ENCODE measurements at regions not wholly inside any gene's neighbourhood (a gene's known extent, or its start where the extent isn't known, plus 50 kb on each side); places are given as distances from the start of the nearest gene placed in this dataset.

DNA sequence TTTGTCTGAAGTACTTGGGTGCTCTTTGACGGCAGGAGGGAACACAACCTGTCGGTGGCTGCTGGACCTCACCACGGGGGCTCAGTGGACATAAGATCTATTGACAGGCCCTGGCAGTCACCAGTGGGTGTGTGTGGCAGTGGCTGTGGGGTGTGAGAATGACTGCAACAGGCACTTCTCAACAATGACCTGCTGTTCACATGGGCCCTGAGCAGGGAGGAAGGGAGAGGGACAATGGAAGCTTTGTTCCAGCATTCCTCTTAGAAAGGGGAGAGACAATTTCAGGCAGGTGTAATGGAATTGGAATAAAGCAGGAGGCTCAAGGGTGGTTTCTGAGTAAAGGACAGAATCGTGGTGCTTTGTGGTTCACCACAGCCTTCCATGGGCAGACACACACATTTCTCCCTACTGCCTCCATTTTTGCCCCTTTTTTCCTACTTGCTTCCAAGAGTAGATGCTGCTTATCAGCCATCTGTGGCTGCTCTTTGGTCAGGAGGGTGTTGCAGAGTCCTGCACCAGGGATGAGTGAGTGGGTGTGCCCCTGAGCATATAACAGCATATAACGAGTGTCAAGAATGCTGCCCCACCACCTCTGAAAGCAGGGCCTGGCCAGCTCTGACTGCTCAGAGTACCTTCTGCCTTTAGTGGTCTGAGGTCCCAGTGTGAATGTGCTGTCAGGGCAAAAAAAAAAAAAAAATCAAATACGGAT, 267.7 kb downstream of the RASSF9 start:
- Histone ChIP-seq H3K4me3 (ENCODE audit: low read depth, low read length, poor library complexity, severe bottlenecking) (no peak overlapping the region), H3K36me3 (ENCODE audit: insufficient read depth, low read length, poor library complexity, severe bottlenecking) (no peaks in the 10 kb centered on the region), H3K27me3 (replicated peaks; ENCODE audit: insufficient read depth, low read depth, low read length, poor library complexity) (no peaks in the 10 kb centered on the region), H3K4me1 (ENCODE audit: insufficient read depth, low read length, poor library complexity, severe bottlenecking) (no peaks in the 10 kb centered on the region), H3K9me3 (ENCODE audit: low read depth, low read length, poor library complexity, severe bottlenecking) (no peaks in the 10 kb centered on the region), H3K27ac (ENCODE audit: low read depth, low read length, poor library complexity, severe bottlenecking) (no peak overlapping the region)
- ChIA-PET CTCF (no interaction called here), POLR2A (ENCODE audit: low non-redundant PET) (no interaction called here)
- DNase-seq (ENCODE audit: low spot score) = no peak
- TF ChIP-seq, protein P1, sequence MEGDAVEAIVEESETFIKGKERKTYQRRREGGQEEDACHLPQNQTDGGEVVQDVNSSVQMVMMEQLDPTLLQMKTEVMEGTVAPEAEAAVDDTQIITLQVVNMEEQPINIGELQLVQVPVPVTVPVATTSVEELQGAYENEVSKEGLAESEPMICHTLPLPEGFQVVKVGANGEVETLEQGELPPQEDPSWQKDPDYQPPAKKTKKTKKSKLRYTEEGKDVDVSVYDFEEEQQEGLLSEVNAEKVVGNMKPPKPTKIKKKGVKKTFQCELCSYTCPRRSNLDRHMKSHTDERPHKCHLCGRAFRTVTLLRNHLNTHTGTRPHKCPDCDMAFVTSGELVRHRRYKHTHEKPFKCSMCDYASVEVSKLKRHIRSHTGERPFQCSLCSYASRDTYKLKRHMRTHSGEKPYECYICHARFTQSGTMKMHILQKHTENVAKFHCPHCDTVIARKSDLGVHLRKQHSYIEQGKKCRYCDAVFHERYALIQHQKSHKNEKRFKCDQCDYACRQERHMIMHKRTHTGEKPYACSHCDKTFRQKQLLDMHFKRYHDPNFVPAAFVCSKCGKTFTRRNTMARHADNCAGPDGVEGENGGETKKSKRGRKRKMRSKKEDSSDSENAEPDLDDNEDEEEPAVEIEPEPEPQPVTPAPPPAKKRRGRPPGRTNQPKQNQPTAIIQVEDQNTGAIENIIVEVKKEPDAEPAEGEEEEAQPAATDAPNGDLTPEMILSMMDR (conservative IDR thresholded peaks at IDR 0.05; ENCODE audit: low read depth, low read length) = no peak
- no peak for TF ChIP-seq EZH2 (IDR thresholded peaks at IDR 0.05; ENCODE audit: borderline replicate concordance, low read depth, low read length, poor library complexity, severe bottlenecking)
- BruUV-seq (replicated peaks) = no TSS peak
- intact Hi-C loops (cut with micrococcal nuclease; ENCODE audit: unreplicated experiment) = no loop called here

DNA sequence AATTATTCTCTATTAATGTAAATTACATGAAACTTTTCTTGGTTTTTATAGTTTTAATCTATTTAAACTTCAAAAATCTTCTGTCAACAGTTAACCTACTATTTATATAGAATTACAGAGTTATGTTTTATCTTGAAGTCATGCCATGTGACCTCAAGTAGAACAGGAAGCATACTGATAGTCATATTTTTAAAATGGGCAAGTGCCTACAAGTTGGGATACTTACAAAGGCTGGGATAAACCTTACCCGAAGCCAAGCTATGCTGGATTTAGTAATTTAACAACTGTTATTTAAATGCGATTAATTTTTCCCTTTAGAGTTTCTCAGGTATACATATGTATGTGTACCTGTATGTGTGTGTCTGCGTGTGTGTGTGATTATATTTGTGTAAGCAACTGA, 266.9 kb downstream of the RASSF9 start:
- Histone ChIP-seq H3K27ac (ENCODE audit: low read depth, low read length, poor library complexity, severe bottlenecking) (no peak overlapping the region), H3K36me3 (ENCODE audit: insufficient read depth, low read length, poor library complexity, severe bottlenecking) (no peaks in the 10 kb centered on the region), H3K4me1 (ENCODE audit: insufficient read depth, low read length, poor library complexity, severe bottlenecking) (no peaks in the 10 kb centered on the region), H3K27me3 (replicated peaks; ENCODE audit: insufficient read depth, low read depth, low read length, poor library complexity) (no peaks in the 10 kb centered on the region), H3K4me3 (ENCODE audit: low read depth, low read length, poor library complexity, severe bottlenecking) (no peak overlapping the region), H3K9me3 (ENCODE audit: low read depth, low read length, poor library complexity, severe bottlenecking) (no peaks in the 10 kb centered on the region)
- POLR2A ChIA-PET (ENCODE audit: low non-redundant PET) = no interaction called here
- intact Hi-C loops (cut with micrococcal nuclease; ENCODE audit: unreplicated experiment) = no loop called here
- CTCF ChIA-PET = no interaction called here
- no TSS peak for BruUV-seq (replicated peaks)
- TF ChIP-seq EZH2 (IDR thresholded peaks at IDR 0.05; ENCODE audit: borderline replicate concordance, low read depth, low read length, poor library complexity, severe bottlenecking) = no peak
- TF ChIP-seq, protein P1 (conservative IDR thresholded peaks at IDR 0.05; ENCODE audit: low read depth, low read length) = no peak
- no peak for DNase-seq (ENCODE audit: low spot score)

DNA sequence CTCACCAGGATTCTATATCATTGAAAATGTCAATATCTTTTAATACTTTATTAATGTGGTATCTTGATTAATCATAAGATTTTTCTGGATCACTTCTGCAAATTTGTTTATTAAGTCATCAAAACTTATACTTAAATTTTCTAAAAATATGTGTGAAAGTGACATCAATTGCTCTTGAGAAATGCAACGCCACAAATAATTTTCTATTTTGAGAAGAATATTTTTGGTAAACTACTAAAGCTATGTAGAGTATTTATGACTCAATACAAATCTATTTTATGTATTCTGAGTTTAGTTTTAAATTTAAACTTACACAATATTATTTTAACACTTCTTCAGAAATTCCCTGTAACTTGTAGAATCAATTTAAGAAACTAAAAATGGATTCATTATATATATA, 263.3 kb downstream of the RASSF9 start:
- ChIA-PET POLR2A (ENCODE audit: low non-redundant PET) (no interaction called here), CTCF (no interaction called here)
- H3K27ac ChIP-seq (ENCODE audit: low read depth, low read length, poor library complexity, severe bottlenecking) = no peak overlapping the region
- no peaks in the 10 kb centered on the region for H3K36me3 ChIP-seq (ENCODE audit: insufficient read depth, low read length, poor library complexity, severe bottlenecking)
- no TSS peak for BruUV-seq (replicated peaks)
- DNase-seq (ENCODE audit: low spot score) = no peak
- peaks cover 2% of the 10 kb centered on the region for H3K4me1 ChIP-seq (ENCODE audit: insufficient read depth, low read length, poor library complexity, severe bottlenecking)
- no peak overlapping the region for H3K4me3 ChIP-seq (ENCODE audit: low read depth, low read length, poor library complexity, severe bottlenecking)
- TF ChIP-seq EZH2 (IDR thresholded peaks at IDR 0.05; ENCODE audit: borderline replicate concordance, low read depth, low read length, poor library complexity, severe bottlenecking) = no peak
- TF ChIP-seq, protein P1 (conservative IDR thresholded peaks at IDR 0.05; ENCODE audit: low read depth, low read length) = no peak
- no peaks in the 10 kb centered on the region for H3K27me3 ChIP-seq (replicated peaks; ENCODE audit: insufficient read depth, low read depth, low read length, poor library complexity)
- intact Hi-C loops (cut with micrococcal nuclease; ENCODE audit: unreplicated experiment) = loop anchor here (10.0 kb wide), 1 partner anchor 418 kb away; no protein-coding TSS in a partner anchor
- no peaks in the 10 kb centered on the region for H3K9me3 ChIP-seq (ENCODE audit: low read depth, low read length, poor library complexity, severe bottlenecking)

Measured in A673 (cell line).